ENCODE measurements at regions not wholly inside any gene's neighbourhood (a gene's known extent, or its start where the extent isn't known, plus 50 kb on each side); places are given as distances from the start of the nearest gene placed in this dataset.

DNA sequence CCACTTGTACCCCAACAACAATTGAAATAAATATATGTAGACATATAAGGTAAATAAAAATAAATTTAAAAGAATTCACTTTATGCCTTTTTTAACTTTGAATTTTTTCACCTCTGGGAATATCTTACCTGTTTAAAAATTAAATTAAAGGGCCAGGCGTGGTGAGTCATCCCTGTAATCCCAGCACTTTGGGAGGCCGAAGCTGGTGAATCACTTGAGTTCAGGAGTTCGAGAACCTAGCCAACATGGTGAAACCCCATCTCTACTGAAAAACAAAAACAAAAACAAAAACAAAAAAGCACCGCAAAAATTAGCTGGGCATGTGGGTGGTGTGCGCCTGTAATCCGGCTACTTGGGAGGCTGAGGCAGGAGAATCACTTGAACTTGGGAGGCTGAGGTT, 164.8 kb downstream of the AASDH start (continued):
- TF ChIP-seq, protein P1, sequence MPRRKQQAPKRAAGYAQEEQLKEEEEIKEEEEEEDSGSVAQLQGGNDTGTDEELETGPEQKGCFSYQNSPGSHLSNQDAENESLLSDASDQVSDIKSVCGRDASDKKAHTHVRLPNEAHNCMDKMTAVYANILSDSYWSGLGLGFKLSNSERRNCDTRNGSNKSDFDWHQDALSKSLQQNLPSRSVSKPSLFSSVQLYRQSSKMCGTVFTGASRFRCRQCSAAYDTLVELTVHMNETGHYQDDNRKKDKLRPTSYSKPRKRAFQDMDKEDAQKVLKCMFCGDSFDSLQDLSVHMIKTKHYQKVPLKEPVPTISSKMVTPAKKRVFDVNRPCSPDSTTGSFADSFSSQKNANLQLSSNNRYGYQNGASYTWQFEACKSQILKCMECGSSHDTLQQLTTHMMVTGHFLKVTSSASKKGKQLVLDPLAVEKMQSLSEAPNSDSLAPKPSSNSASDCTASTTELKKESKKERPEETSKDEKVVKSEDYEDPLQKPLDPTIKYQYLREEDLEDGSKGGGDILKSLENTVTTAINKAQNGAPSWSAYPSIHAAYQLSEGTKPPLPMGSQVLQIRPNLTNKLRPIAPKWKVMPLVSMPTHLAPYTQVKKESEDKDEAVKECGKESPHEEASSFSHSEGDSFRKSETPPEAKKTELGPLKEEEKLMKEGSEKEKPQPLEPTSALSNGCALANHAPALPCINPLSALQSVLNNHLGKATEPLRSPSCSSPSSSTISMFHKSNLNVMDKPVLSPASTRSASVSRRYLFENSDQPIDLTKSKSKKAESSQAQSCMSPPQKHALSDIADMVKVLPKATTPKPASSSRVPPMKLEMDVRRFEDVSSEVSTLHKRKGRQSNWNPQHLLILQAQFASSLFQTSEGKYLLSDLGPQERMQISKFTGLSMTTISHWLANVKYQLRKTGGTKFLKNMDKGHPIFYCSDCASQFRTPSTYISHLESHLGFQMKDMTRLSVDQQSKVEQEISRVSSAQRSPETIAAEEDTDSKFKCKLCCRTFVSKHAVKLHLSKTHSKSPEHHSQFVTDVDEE (CRISPR knock-in tag; IDR thresholded peaks at IDR 0.05): no peak
- no peak for TF ChIP-seq ZFP3 (CRISPR knock-in tag; IDR thresholded peaks at IDR 0.05)
- TF ChIP-seq PPARA (CRISPR knock-in tag; IDR thresholded peaks at IDR 0.05; ENCODE audit: borderline replicate concordance): no peak
- no peak for TF ChIP-seq ZNF565 (CRISPR knock-in tag; conservative IDR thresholded peaks at IDR 0.05; ENCODE audit: low read depth)
- no peak for TF ChIP-seq ZC3H10 (CRISPR knock-in tag; IDR thresholded peaks at IDR 0.05)

DNA sequence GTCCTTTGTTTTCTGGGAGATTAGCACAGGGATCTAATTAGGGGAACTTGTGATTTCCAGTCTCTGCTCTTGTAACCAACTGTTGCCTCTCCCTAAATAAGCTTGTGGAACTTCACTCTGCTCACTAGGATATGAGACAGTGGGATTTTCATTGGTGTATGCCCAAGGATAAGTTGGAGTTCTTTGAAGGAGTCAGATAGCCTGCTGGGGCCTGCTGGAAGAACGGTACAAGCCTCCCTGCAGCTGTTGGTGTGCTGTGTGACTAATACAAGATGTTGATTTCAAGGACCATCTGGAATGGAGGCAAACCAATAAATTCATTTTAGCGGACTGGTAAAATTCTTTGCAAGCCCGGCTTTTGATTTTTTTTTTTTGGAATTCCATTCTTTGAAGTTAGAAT, 167.0 kb downstream of the AASDH start:
- no peak for TF ChIP-seq GLIS3 (CRISPR knock-in tag; IDR thresholded peaks at IDR 0.05)
- TF ChIP-seq OSR1 (CRISPR knock-in tag; IDR thresholded peaks at IDR 0.05): no peak
- TF ChIP-seq, protein P2, sequence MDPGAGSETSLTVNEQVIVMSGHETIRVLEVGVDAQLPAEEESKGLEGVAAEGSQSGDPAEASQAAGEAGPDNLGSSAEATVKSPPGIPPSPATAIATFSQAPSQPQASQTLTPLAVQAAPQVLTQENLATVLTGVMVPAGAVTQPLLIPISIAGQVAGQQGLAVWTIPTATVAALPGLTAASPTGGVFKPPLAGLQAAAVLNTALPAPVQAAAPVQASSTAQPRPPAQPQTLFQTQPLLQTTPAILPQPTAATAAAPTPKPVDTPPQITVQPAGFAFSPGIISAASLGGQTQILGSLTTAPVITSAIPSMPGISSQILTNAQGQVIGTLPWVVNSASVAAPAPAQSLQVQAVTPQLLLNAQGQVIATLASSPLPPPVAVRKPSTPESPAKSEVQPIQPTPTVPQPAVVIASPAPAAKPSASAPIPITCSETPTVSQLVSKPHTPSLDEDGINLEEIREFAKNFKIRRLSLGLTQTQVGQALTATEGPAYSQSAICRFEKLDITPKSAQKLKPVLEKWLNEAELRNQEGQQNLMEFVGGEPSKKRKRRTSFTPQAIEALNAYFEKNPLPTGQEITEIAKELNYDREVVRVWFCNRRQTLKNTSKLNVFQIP (CRISPR knock-in tag; IDR thresholded peaks at IDR 0.05; ENCODE audit: borderline replicate concordance, low read depth): no peak
- TF ChIP-seq TOX (CRISPR knock-in tag; IDR thresholded peaks at IDR 0.05; ENCODE audit: borderline replicate concordance): no peak
- TF ChIP-seq, protein P1 (CRISPR knock-in tag; IDR thresholded peaks at IDR 0.05): no peak
- no peak for TF ChIP-seq ISL1 (CRISPR knock-in tag; IDR thresholded peaks at IDR 0.05)
- TF ChIP-seq ZNF8 (CRISPR knock-in tag; IDR thresholded peaks at IDR 0.05): no peak
- no peak for TF ChIP-seq CSDC2 (CRISPR knock-in tag; IDR thresholded peaks at IDR 0.05)
- TF ChIP-seq ESRRG (CRISPR knock-in tag; IDR thresholded peaks at IDR 0.05): no peak
- no peak for TF ChIP-seq ARNTL (CRISPR knock-in tag; IDR thresholded peaks at IDR 0.05; ENCODE audit: borderline replicate concordance, low read depth)
- TF ChIP-seq ZNF565 (CRISPR knock-in tag; conservative IDR thresholded peaks at IDR 0.05; ENCODE audit: low read depth): no peak
- TF ChIP-seq, protein P3, sequence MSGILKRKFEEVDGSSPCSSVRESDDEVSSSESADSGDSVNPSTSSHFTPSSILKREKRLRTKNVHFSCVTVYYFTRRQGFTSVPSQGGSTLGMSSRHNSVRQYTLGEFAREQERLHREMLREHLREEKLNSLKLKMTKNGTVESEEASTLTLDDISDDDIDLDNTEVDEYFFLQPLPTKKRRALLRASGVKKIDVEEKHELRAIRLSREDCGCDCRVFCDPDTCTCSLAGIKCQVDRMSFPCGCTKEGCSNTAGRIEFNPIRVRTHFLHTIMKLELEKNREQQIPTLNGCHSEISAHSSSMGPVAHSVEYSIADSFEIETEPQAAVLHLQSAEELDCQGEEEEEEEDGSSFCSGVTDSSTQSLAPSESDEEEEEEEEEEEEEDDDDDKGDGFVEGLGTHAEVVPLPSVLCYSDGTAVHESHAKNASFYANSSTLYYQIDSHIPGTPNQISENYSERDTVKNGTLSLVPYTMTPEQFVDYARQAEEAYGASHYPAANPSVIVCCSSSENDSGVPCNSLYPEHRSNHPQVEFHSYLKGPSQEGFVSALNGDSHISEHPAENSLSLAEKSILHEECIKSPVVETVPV (CRISPR knock-in tag; IDR thresholded peaks at IDR 0.05): no peak
- ATAC-seq: no peak

DNA sequence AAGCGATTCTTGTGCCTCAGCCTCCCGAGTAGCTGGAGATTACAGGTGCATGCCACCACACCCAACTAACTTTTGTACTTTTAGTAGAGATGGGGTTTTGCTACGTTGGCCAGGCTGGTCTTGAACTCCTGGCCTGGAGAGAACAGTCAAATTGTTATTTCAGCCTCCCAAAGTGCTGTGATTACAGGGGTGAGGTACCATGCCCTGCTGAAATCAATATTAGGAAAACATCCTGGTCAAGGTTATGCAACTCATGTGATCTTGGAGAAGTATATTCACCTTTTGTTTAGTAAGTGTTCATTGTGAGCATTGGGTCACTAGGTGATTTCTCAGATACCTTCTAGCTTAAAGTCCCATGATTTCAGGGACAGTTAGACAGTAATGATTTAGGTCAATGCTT, 167.8 kb downstream of the AASDH start:
- no peak for ATAC-seq
- TF ChIP-seq, protein P4, sequence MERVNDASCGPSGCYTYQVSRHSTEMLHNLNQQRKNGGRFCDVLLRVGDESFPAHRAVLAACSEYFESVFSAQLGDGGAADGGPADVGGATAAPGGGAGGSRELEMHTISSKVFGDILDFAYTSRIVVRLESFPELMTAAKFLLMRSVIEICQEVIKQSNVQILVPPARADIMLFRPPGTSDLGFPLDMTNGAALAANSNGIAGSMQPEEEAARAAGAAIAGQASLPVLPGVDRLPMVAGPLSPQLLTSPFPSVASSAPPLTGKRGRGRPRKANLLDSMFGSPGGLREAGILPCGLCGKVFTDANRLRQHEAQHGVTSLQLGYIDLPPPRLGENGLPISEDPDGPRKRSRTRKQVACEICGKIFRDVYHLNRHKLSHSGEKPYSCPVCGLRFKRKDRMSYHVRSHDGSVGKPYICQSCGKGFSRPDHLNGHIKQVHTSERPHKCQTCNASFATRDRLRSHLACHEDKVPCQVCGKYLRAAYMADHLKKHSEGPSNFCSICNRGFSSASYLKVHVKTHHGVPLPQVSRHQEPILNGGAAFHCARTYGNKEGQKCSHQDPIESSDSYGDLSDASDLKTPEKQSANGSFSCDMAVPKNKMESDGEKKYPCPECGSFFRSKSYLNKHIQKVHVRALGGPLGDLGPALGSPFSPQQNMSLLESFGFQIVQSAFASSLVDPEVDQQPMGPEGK (CRISPR knock-in tag; IDR thresholded peaks at IDR 0.05; ENCODE audit: borderline replicate concordance): no peak
- TF ChIP-seq TOX (CRISPR knock-in tag; IDR thresholded peaks at IDR 0.05; ENCODE audit: borderline replicate concordance): no peak
- TF ChIP-seq, protein P2 (CRISPR knock-in tag; IDR thresholded peaks at IDR 0.05; ENCODE audit: borderline replicate concordance, low read depth): no peak
- TF ChIP-seq ARNTL (CRISPR knock-in tag; IDR thresholded peaks at IDR 0.05; ENCODE audit: borderline replicate concordance, low read depth): no peak
- no peak for TF ChIP-seq ZNF70 (CRISPR knock-in tag; IDR thresholded peaks at IDR 0.05)
- no peak for TF ChIP-seq ESRRG (CRISPR knock-in tag; IDR thresholded peaks at IDR 0.05)
- TF ChIP-seq GLIS3 (CRISPR knock-in tag; IDR thresholded peaks at IDR 0.05): no peak
- TF ChIP-seq, protein P5, sequence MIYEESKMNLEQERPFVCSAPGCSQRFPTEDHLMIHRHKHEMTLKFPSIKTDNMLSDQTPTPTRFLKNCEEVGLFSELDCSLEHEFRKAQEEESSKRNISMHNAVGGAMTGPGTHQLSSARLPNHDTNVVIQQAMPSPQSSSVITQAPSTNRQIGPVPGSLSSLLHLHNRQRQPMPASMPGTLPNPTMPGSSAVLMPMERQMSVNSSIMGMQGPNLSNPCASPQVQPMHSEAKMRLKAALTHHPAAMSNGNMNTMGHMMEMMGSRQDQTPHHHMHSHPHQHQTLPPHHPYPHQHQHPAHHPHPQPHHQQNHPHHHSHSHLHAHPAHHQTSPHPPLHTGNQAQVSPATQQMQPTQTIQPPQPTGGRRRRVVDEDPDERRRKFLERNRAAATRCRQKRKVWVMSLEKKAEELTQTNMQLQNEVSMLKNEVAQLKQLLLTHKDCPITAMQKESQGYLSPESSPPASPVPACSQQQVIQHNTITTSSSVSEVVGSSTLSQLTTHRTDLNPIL (CRISPR knock-in tag; IDR thresholded peaks at IDR 0.05; ENCODE audit: low read depth): no peak
- no peak for TF ChIP-seq ZNF8 (CRISPR knock-in tag; IDR thresholded peaks at IDR 0.05)
- TF ChIP-seq ISL1 (CRISPR knock-in tag; IDR thresholded peaks at IDR 0.05): no peak
- no peak for TF ChIP-seq BACH2 (CRISPR knock-in tag; IDR thresholded peaks at IDR 0.05; ENCODE audit: borderline replicate concordance)
- TF ChIP-seq ZFP30 (CRISPR knock-in tag; IDR thresholded peaks at IDR 0.05): no peak
- TF ChIP-seq ZNF565 (CRISPR knock-in tag; conservative IDR thresholded peaks at IDR 0.05; ENCODE audit: low read depth): no peak
- TF ChIP-seq TCF4 (CRISPR knock-in tag; IDR thresholded peaks at IDR 0.05; ENCODE audit: borderline replicate concordance): no peak
- TF ChIP-seq, protein P3 (CRISPR knock-in tag; IDR thresholded peaks at IDR 0.05): no peak
- no peak for TF ChIP-seq ZC3H10 (CRISPR knock-in tag; IDR thresholded peaks at IDR 0.05)
- TF ChIP-seq PPARA (CRISPR knock-in tag; IDR thresholded peaks at IDR 0.05; ENCODE audit: borderline replicate concordance): no peak
